ENCODE measurements at regions not wholly inside any gene's neighbourhood (a gene's known extent, or its start where the extent isn't known, plus 50 kb on each side); places are given as distances from the start of the nearest gene placed in this dataset.

- no peak for TF ChIP-seq POLR2A (IDR thresholded peaks at IDR 0.05)
- TF ChIP-seq CTCF (IDR thresholded peaks at IDR 0.05), result no peak
These were observed 1701.5 kb upstream of the FLRT2 start for GRCh38 chr14:83828406-83828805.

Data from transverse colon (tissue), 3 donors.